ENCODE measurements at regions not wholly inside any gene's neighbourhood (a gene's known extent, or its start where the extent isn't known, plus 50 kb on each side); places are given as distances from the start of the nearest gene placed in this dataset.
A peak's percentile ranks its signal among the peaks of the same experiment; 100 is the strongest.
"Not testable (repeated sequence)": the region's sequence is repeated elsewhere in the genome, so short reads cannot be mapped to it uniquely, and the experiment has no call there.

GRCh38 chr9:94387338-94388010 lies 59.0 kb upstream of the NUTM2F start:
- H3K27me3 ChIP-seq, result not testable (repeated sequence)

GRCh38 chr9:94388011-94388406 lies 59.6 kb upstream of the NUTM2F start:
- DNase-seq; H3K36me3 ChIP-seq; intact Hi-C loops (cut with DNase I); H3K27me3 ChIP-seq; ATAC-seq; H3K4me3 ChIP-seq; H3K4me1 ChIP-seq; H3K9me3 ChIP-seq; H3K27ac ChIP-seq: not testable (repeated sequence)
- WGBS (ENCODE audit: insufficient coverage, low coverage, low lambda C conversion rate, missing lambda C conversion rate), result 96% methylated on average over 2 of the region's 2 CpGs

More at GRCh38 chr9:94387338-94388010, 59.0 kb upstream of the NUTM2F start:
- intact Hi-C loops (cut with DNase I); ATAC-seq; H3K27ac ChIP-seq; H3K4me3 ChIP-seq; H3K36me3 ChIP-seq; H3K4me1 ChIP-seq; H3K9me3 ChIP-seq; DNase-seq: not testable (repeated sequence)
- WGBS (ENCODE audit: insufficient coverage, low coverage, low lambda C conversion rate, missing lambda C conversion rate), result 85% methylated on average over 5 of the region's 5 CpGs

- H3K4me3 ChIP-seq; H3K4me1 ChIP-seq; ATAC-seq; DNase-seq; H3K27me3 ChIP-seq; H3K9me3 ChIP-seq; intact Hi-C loops (cut with DNase I); H3K27ac ChIP-seq; H3K36me3 ChIP-seq: not testable (repeated sequence)
- 96% methylated on average over 3 of the region's 5 CpGs for WGBS (ENCODE audit: insufficient coverage, low coverage, low lambda C conversion rate, missing lambda C conversion rate)
Measured at GRCh38 chr9:94390425-94391098, 62.1 kb upstream of the NUTM2F start.

- H3K36me3 ChIP-seq; H3K4me3 ChIP-seq; intact Hi-C loops (cut with DNase I); DNase-seq; H3K4me1 ChIP-seq; H3K27me3 ChIP-seq; H3K27ac ChIP-seq; H3K9me3 ChIP-seq: not testable (repeated sequence)
- ATAC-seq, result peak; percentile 62 to 88 (median 64)
- no CpG with 5 or more reads among the region's 2 CpGs for WGBS (ENCODE audit: insufficient coverage, low coverage, low lambda C conversion rate, missing lambda C conversion rate)
Measured at GRCh38 chr9:94392971-94393624, 64.7 kb upstream of the NUTM2F start.

GRCh38 chr9:94397766-94398379 lies 69.4 kb upstream of the NUTM2F start:
- peak in 2 of 4 donors; percentile 32 to 51 for ATAC-seq
- H3K27ac ChIP-seq; DNase-seq; intact Hi-C loops (cut with DNase I); H3K4me3 ChIP-seq; H3K27me3 ChIP-seq; H3K4me1 ChIP-seq; H3K36me3 ChIP-seq; H3K9me3 ChIP-seq: not testable (repeated sequence)
- WGBS (ENCODE audit: insufficient coverage, low coverage, low lambda C conversion rate, missing lambda C conversion rate), result 28% methylated on average over 3 of the region's 3 CpGs

- H3K36me3 ChIP-seq; H3K27me3 ChIP-seq; H3K9me3 ChIP-seq; DNase-seq; H3K4me1 ChIP-seq; intact Hi-C loops (cut with DNase I); ATAC-seq; H3K4me3 ChIP-seq; H3K27ac ChIP-seq: not testable (repeated sequence)
- WGBS (ENCODE audit: insufficient coverage, low coverage, low lambda C conversion rate, missing lambda C conversion rate), result 83% methylated on average over 4 of the region's 4 CpGs
Measured at GRCh38 chr9:94400461-94400860, 72.0 kb upstream of the NUTM2F start.

- H3K27ac ChIP-seq; H3K4me1 ChIP-seq; intact Hi-C loops (cut with DNase I); DNase-seq; H3K9me3 ChIP-seq; H3K36me3 ChIP-seq; H3K27me3 ChIP-seq; H3K4me3 ChIP-seq: not testable (repeated sequence)
- ATAC-seq, result peak; percentile 47 to 78 (median 58)
- 86% methylated on average over 1 of the region's 1 CpG for WGBS (ENCODE audit: insufficient coverage, low coverage, low lambda C conversion rate, missing lambda C conversion rate)
Measured at GRCh38 chr9:94402795-94403194, 74.4 kb upstream of the NUTM2F start.

GRCh38 chr9:94403571-94403970 lies 75.1 kb upstream of the NUTM2F start:
- H3K36me3 ChIP-seq; H3K4me3 ChIP-seq; intact Hi-C loops (cut with DNase I); ATAC-seq; H3K9me3 ChIP-seq; H3K27ac ChIP-seq; DNase-seq; H3K27me3 ChIP-seq; H3K4me1 ChIP-seq: not testable (repeated sequence)
- 90% methylated on average over 2 of the region's 3 CpGs for WGBS (ENCODE audit: insufficient coverage, low coverage, low lambda C conversion rate, missing lambda C conversion rate)

- H3K36me3 ChIP-seq; H3K4me3 ChIP-seq; DNase-seq; H3K27me3 ChIP-seq; ATAC-seq; H3K4me1 ChIP-seq; H3K27ac ChIP-seq; H3K9me3 ChIP-seq; intact Hi-C loops (cut with DNase I): not testable (repeated sequence)
- 75% methylated on average over 2 of the region's 2 CpGs for WGBS (ENCODE audit: insufficient coverage, low coverage, low lambda C conversion rate, missing lambda C conversion rate)
Measured at GRCh38 chr9:94413665-94414064, 85.2 kb upstream of the NUTM2F start.

- WGBS (ENCODE audit: insufficient coverage, low coverage, low lambda C conversion rate, missing lambda C conversion rate), result 94% methylated on average over 5 of the region's 5 CpGs
Measured at GRCh38 chr9:94415111-94415510, 86.7 kb upstream of the NUTM2F start.

GRCh38 chr9:94420098-94420497 lies 91.7 kb upstream of the NUTM2F start:
- H3K4me1 ChIP-seq; H3K9me3 ChIP-seq; ATAC-seq; H3K4me3 ChIP-seq; H3K27ac ChIP-seq; DNase-seq; intact Hi-C loops (cut with DNase I); H3K36me3 ChIP-seq; H3K27me3 ChIP-seq: not testable (repeated sequence)
- WGBS (ENCODE audit: insufficient coverage, low coverage, low lambda C conversion rate, missing lambda C conversion rate), result 79% methylated on average over 5 of the region's 5 CpGs

More at GRCh38 chr9:94415111-94415510, 86.7 kb upstream of the NUTM2F start:
- ATAC-seq; H3K27ac ChIP-seq; H3K9me3 ChIP-seq; intact Hi-C loops (cut with DNase I); H3K4me1 ChIP-seq; H3K27me3 ChIP-seq; H3K36me3 ChIP-seq; DNase-seq; H3K4me3 ChIP-seq: not testable (repeated sequence)

Measured in right lobe of liver (tissue), 6 donors.